ENCODE measurements at regions not wholly inside any gene's neighbourhood (a gene's known extent, or its start where the extent isn't known, plus 50 kb on each side); places are given as distances from the start of the nearest gene placed in this dataset.
"Not testable (repeated sequence)": the region's sequence is repeated elsewhere in the genome, so short reads cannot be mapped to it uniquely, and the experiment has no call there.

DNA sequence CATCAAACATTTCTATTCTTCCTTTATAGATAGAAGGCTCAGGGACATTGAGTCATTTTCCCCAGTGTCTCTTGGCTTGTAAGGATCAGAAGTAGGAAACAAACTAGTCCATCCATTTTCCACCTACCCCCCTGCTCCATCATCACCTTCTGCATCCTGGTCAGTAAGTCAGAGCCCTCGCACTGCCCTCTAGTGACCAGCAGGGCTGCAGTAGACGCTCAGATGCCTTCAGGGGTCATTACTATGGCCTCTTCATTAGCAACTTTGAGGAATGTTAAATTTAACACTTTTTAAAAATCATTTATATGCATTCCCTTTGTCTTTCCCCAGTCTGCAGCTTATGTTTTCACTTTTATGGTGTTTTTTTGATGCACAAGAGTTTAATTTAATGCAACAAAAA, 228.4 kb upstream of the PRSS1 start:
- H2AK5ac ChIP-seq (ENCODE audit: low read depth, low read length); H3K4me2 ChIP-seq (ENCODE audit: low read depth, low read length); H2AK9ac ChIP-seq (replicated peaks; ENCODE audit: low read depth, low read length, poor library complexity); H2BK15ac ChIP-seq (ENCODE audit: low read depth, low read length); H3K56ac ChIP-seq (ENCODE audit: extremely low read depth, insufficient read depth, low read length); POLR2A ChIA-PET (ENCODE audit: unreplicated experiment); H4K8ac ChIP-seq (ENCODE audit: low read depth in 2 of 2, low read length in 2 of 2); H4K20me1 ChIP-seq (ENCODE audit: insufficient read depth, low read length); H3K79me1 ChIP-seq (ENCODE audit: low read depth in 1 of 2, low read length in 2 of 2); H3K27ac ChIP-seq (ENCODE audit: insufficient read depth, low read length); H3K9me3 ChIP-seq (ENCODE audit: control insufficient read depth, insufficient read depth, low read length); H3K4me3 ChIP-seq (ENCODE audit: insufficient read depth, low read depth, low read length); H2BK120ac ChIP-seq (ENCODE audit: low read depth, low read length); H3K36me3 ChIP-seq (ENCODE audit: control insufficient read depth, insufficient read depth, low read length); H3K18ac ChIP-seq (ENCODE audit: low read depth, low read length); H3K9ac ChIP-seq (ENCODE audit: low read depth, low read length); H4K5ac ChIP-seq (ENCODE audit: low read depth, low read length); BruUV-seq (replicated peaks); H3K27me3 ChIP-seq (ENCODE audit: control insufficient read depth, insufficient read depth, low read length); H2BK5ac ChIP-seq (ENCODE audit: low read depth, low read length, poor library complexity, severe bottlenecking); H4K91ac ChIP-seq (ENCODE audit: insufficient read depth, low read depth, low read length); H2BK20ac ChIP-seq (ENCODE audit: low read depth, low read length); H3K4ac ChIP-seq (ENCODE audit: low read depth, low read length); H3K9me1 ChIP-seq (ENCODE audit: insufficient read depth, low read length); H3K14ac ChIP-seq (replicated peaks; ENCODE audit: low read depth, low read length); H3K4me1 ChIP-seq (ENCODE audit: control insufficient read depth, insufficient read depth, low read length); DNase-seq; H3K23ac ChIP-seq (ENCODE audit: low read depth, low read length); H2AFZ ChIP-seq (replicated peaks; ENCODE audit: low read length, poor library complexity): not testable (repeated sequence)
- TF ChIP-seq, protein P1, sequence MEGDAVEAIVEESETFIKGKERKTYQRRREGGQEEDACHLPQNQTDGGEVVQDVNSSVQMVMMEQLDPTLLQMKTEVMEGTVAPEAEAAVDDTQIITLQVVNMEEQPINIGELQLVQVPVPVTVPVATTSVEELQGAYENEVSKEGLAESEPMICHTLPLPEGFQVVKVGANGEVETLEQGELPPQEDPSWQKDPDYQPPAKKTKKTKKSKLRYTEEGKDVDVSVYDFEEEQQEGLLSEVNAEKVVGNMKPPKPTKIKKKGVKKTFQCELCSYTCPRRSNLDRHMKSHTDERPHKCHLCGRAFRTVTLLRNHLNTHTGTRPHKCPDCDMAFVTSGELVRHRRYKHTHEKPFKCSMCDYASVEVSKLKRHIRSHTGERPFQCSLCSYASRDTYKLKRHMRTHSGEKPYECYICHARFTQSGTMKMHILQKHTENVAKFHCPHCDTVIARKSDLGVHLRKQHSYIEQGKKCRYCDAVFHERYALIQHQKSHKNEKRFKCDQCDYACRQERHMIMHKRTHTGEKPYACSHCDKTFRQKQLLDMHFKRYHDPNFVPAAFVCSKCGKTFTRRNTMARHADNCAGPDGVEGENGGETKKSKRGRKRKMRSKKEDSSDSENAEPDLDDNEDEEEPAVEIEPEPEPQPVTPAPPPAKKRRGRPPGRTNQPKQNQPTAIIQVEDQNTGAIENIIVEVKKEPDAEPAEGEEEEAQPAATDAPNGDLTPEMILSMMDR (conservative IDR thresholded peaks at IDR 0.05; ENCODE audit: low read depth, low read length): peak; percentile 33
- dilution Hi-C loops (cut with HindIII; ENCODE audit: low sequenced_read_pairs, unreplicated experiment): loop anchor here (25.0 kb wide), 1 partner anchor 266 kb away; no protein-coding TSS in a partner anchor
- ATAC-seq (ENCODE audit: low read depth): peak; percentile 27; the same call in 1 of the 2 replicates
- in situ Hi-C loops (cut with MboI; ENCODE audit: low sequenced_read_pairs): loop anchor here (10.0 kb wide), 1 partner anchor 694 kb away; no protein-coding TSS in a partner anchor
- WGBS, 2 experiments (ENCODE audit: extremely low coverage in 2 of 2, insufficient read length in 1 of 2): 38% methylated on average over 1 of the region's 2 CpGs; no CpG with 5 or more reads in 1 of the 2 experiments
- intact Hi-C loops (cut with micrococcal nuclease): loop anchor here (5.0 kb wide), 1 partner anchor 39 kb away; no protein-coding TSS in a partner anchor
- CTCF ChIA-PET: interaction anchor here (1.0 to 2.6 kb wide), 4 partner anchors 10 to 90 kb away, joined by 3 to 7 read pairs (median 3); no protein-coding TSS in a partner anchor

DNA sequence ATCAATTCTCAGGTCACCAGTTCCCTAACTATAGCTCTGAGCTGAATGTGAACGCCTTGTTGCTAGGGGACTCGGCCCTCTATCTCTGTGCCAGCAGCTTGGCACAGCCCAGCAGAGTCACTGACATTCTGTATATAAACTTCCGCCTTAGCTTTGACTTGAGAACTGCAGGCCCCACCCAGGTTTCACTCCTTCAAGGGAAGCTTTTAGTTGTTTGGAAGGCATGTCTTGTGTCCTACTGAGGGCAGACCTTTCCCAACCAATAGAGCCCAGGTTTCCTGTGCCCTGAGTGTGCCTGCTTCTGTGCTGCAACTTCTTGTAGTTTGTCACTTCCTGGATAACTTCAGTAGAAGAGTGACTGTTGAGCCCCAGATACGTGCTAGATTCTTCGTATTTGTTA, 228.8 kb upstream of the PRSS1 start:
- in situ Hi-C loops (cut with MboI; ENCODE audit: low sequenced_read_pairs) (loop anchor here (10.0 kb wide), 1 partner anchor 694 kb away; no protein-coding TSS in a partner anchor), intact Hi-C loops (cut with micrococcal nuclease) (loop anchor here (5.0 kb wide), 1 partner anchor 38 kb away; no protein-coding TSS in a partner anchor), dilution Hi-C loops (cut with HindIII; ENCODE audit: low sequenced_read_pairs, unreplicated experiment) (loop anchor here (25.0 kb wide), 1 partner anchor 267 kb away; no protein-coding TSS in a partner anchor)
- H3K4me3 ChIP-seq (ENCODE audit: insufficient read depth, low read depth, low read length); ATAC-seq (ENCODE audit: low read depth); H2BK15ac ChIP-seq (ENCODE audit: low read depth, low read length); H2AK5ac ChIP-seq (ENCODE audit: low read depth, low read length); DNase-seq; H4K20me1 ChIP-seq (ENCODE audit: insufficient read depth, low read length); H3K4ac ChIP-seq (ENCODE audit: low read depth, low read length); H2AFZ ChIP-seq (replicated peaks; ENCODE audit: low read length, poor library complexity); H3K27ac ChIP-seq (ENCODE audit: insufficient read depth, low read length); H2BK20ac ChIP-seq (ENCODE audit: low read depth, low read length); H3K18ac ChIP-seq (ENCODE audit: low read depth, low read length); H3K23ac ChIP-seq (ENCODE audit: low read depth, low read length); H4K91ac ChIP-seq (ENCODE audit: insufficient read depth, low read depth, low read length); H3K36me3 ChIP-seq (ENCODE audit: control insufficient read depth, insufficient read depth, low read length); H3K9me3 ChIP-seq (ENCODE audit: control insufficient read depth, insufficient read depth, low read length); H2BK5ac ChIP-seq (ENCODE audit: low read depth, low read length, poor library complexity, severe bottlenecking); H3K27me3 ChIP-seq (ENCODE audit: control insufficient read depth, insufficient read depth, low read length); H2AK9ac ChIP-seq (replicated peaks; ENCODE audit: low read depth, low read length, poor library complexity); BruUV-seq (replicated peaks); H3K79me1 ChIP-seq (ENCODE audit: low read depth in 1 of 2, low read length in 2 of 2); H4K5ac ChIP-seq (ENCODE audit: low read depth, low read length); H3K9ac ChIP-seq (ENCODE audit: low read depth, low read length); H2BK120ac ChIP-seq (ENCODE audit: low read depth, low read length); H3K4me1 ChIP-seq (ENCODE audit: control insufficient read depth, insufficient read depth, low read length); H4K8ac ChIP-seq (ENCODE audit: low read depth in 2 of 2, low read length in 2 of 2); H3K14ac ChIP-seq (replicated peaks; ENCODE audit: low read depth, low read length); POLR2A ChIA-PET (ENCODE audit: unreplicated experiment); H3K4me2 ChIP-seq (ENCODE audit: low read depth, low read length); H3K56ac ChIP-seq (ENCODE audit: extremely low read depth, insufficient read depth, low read length); H3K9me1 ChIP-seq (ENCODE audit: insufficient read depth, low read length): not testable (repeated sequence)
- CTCF ChIA-PET: interaction anchor here (1.1 to 2.6 kb wide), 3 partner anchors 23 to 91 kb away, joined by 3 to 7 read pairs (median 3); no protein-coding TSS in a partner anchor
- no CpG with 5 or more reads among the region's 5 CpGs for WGBS, 2 experiments (ENCODE audit: extremely low coverage in 2 of 2, insufficient read length in 1 of 2)
